ENCODE measurements at regions not wholly inside any gene's neighbourhood (a gene's known extent, or its start where the extent isn't known, plus 50 kb on each side); places are given as distances from the start of the nearest gene placed in this dataset.

GRCh38 chr4:31548021-31548420, 827.9 kb downstream of the PCDH7 start:
- Mint-ChIP-seq H3K4me1 (no peaks in the 10 kb centered on the region), H3K4me3 (no peak overlapping the region), H3K27ac (no peak overlapping the region), H3K9me3 (peaks cover 1% of the 10 kb centered on the region), H3K27me3 (no peaks in the 10 kb centered on the region), H3K36me3 (no peaks in the 10 kb centered on the region)
- DNase-seq: no peak

GRCh38 chr4:31548823-31549222, 828.7 kb downstream of the PCDH7 start:
- no peak overlapping the region for H3K4me3 Mint-ChIP-seq
- peaks cover 1% of the 10 kb centered on the region for H3K9me3 Mint-ChIP-seq
- no peaks in the 10 kb centered on the region for H3K4me1 Mint-ChIP-seq
- H3K36me3 Mint-ChIP-seq: no peaks in the 10 kb centered on the region
- DNase-seq: no peak
- H3K27me3 Mint-ChIP-seq: no peaks in the 10 kb centered on the region
- H3K27ac Mint-ChIP-seq: no peak overlapping the region

- Mint-ChIP-seq H3K4me1 (no peaks in the 10 kb centered on the region), H3K27ac (no peak overlapping the region), H3K4me3 (no peak overlapping the region), H3K36me3 (no peaks in the 10 kb centered on the region), H3K9me3 (peaks cover 1% of the 10 kb centered on the region), H3K27me3 (no peaks in the 10 kb centered on the region)
- no peak for DNase-seq
These were observed 829.1 kb downstream of the PCDH7 start for GRCh38 chr4:31549256-31549655.

- DNase-seq: no peak
- peaks cover 3% of the 10 kb centered on the region for H3K9me3 Mint-ChIP-seq
- no peaks in the 10 kb centered on the region for H3K4me1 Mint-ChIP-seq
- H3K27ac Mint-ChIP-seq: no peak overlapping the region
- H3K27me3 Mint-ChIP-seq: no peaks in the 10 kb centered on the region
- no peak overlapping the region for H3K4me3 Mint-ChIP-seq
- no peaks in the 10 kb centered on the region for H3K36me3 Mint-ChIP-seq
These were observed 837.3 kb downstream of the PCDH7 start for GRCh38 chr4:31557437-31557836.

- H3K36me3 Mint-ChIP-seq: no peaks in the 10 kb centered on the region
- H3K27ac Mint-ChIP-seq: no peak overlapping the region
- H3K4me1 Mint-ChIP-seq: no peaks in the 10 kb centered on the region
- no peaks in the 10 kb centered on the region for H3K9me3 Mint-ChIP-seq
- no peaks in the 10 kb centered on the region for H3K27me3 Mint-ChIP-seq
- no peak overlapping the region for H3K4me3 Mint-ChIP-seq
- no peak for DNase-seq
These were observed 853.4 kb downstream of the PCDH7 start for GRCh38 chr4:31573554-31573953.

- no peak overlapping the region for H3K27ac Mint-ChIP-seq
- H3K4me3 Mint-ChIP-seq: no peak overlapping the region
- H3K4me1 Mint-ChIP-seq: no peaks in the 10 kb centered on the region
- H3K27me3 Mint-ChIP-seq: no peaks in the 10 kb centered on the region
- DNase-seq: no peak
- no peaks in the 10 kb centered on the region for H3K9me3 Mint-ChIP-seq
- no peaks in the 10 kb centered on the region for H3K36me3 Mint-ChIP-seq
These were observed 855.3 kb downstream of the PCDH7 start for GRCh38 chr4:31575504-31575903.

GRCh38 chr4:31580843-31581242, 860.7 kb downstream of the PCDH7 start:
- no peaks in the 10 kb centered on the region for H3K4me1 Mint-ChIP-seq
- no peaks in the 10 kb centered on the region for H3K27me3 Mint-ChIP-seq
- H3K36me3 Mint-ChIP-seq: no peaks in the 10 kb centered on the region
- no peaks in the 10 kb centered on the region for H3K9me3 Mint-ChIP-seq
- H3K4me3 Mint-ChIP-seq: no peak overlapping the region
- DNase-seq: no peak
- H3K27ac Mint-ChIP-seq: no peak overlapping the region

GRCh38 chr4:31585503-31585902, 865.3 kb downstream of the PCDH7 start:
- Mint-ChIP-seq H3K27me3 (no peaks in the 10 kb centered on the region), H3K27ac (no peak overlapping the region), H3K4me3 (no peak overlapping the region), H3K4me1 (no peaks in the 10 kb centered on the region), H3K36me3 (no peaks in the 10 kb centered on the region), H3K9me3 (peaks cover 8% of the 10 kb centered on the region)
- no peak for DNase-seq

- Mint-ChIP-seq H3K27me3 (no peaks in the 10 kb centered on the region), H3K4me3 (no peak overlapping the region), H3K27ac (no peak overlapping the region), H3K4me1 (no peaks in the 10 kb centered on the region), H3K36me3 (no peaks in the 10 kb centered on the region), H3K9me3 (peaks cover 4% of the 10 kb centered on the region)
- DNase-seq: no peak
These were observed 872.1 kb downstream of the PCDH7 start for GRCh38 chr4:31592293-31592692.

- H3K27ac Mint-ChIP-seq: no peak overlapping the region
- H3K9me3 Mint-ChIP-seq: peaks cover 2% of the 10 kb centered on the region
- H3K36me3 Mint-ChIP-seq: no peaks in the 10 kb centered on the region
- no peaks in the 10 kb centered on the region for H3K4me1 Mint-ChIP-seq
- no peak overlapping the region for H3K4me3 Mint-ChIP-seq
- DNase-seq: no peak
- H3K27me3 Mint-ChIP-seq: no peaks in the 10 kb centered on the region
These were observed 875.3 kb downstream of the PCDH7 start for GRCh38 chr4:31595496-31595895.

- H3K9me3 Mint-ChIP-seq: peaks cover 2% of the 10 kb centered on the region
- no peaks in the 10 kb centered on the region for H3K36me3 Mint-ChIP-seq
- no peak for DNase-seq
- H3K4me1 Mint-ChIP-seq: no peaks in the 10 kb centered on the region
- no peak overlapping the region for H3K27ac Mint-ChIP-seq
- H3K4me3 Mint-ChIP-seq: no peak overlapping the region
- H3K27me3 Mint-ChIP-seq: no peaks in the 10 kb centered on the region
These were observed 878.5 kb downstream of the PCDH7 start for GRCh38 chr4:31598639-31599038.

- H3K9me3 Mint-ChIP-seq: peaks cover 6% of the 10 kb centered on the region
- no peak for DNase-seq
- H3K4me1 Mint-ChIP-seq: no peaks in the 10 kb centered on the region
- H3K36me3 Mint-ChIP-seq: no peaks in the 10 kb centered on the region
- no peaks in the 10 kb centered on the region for H3K27me3 Mint-ChIP-seq
- no peak overlapping the region for H3K27ac Mint-ChIP-seq
- no peak overlapping the region for H3K4me3 Mint-ChIP-seq
These were observed 881.6 kb downstream of the PCDH7 start for GRCh38 chr4:31601793-31602192.

- Mint-ChIP-seq H3K27ac (no peak overlapping the region), H3K4me1 (no peaks in the 10 kb centered on the region), H3K4me3 (no peak overlapping the region), H3K36me3 (no peaks in the 10 kb centered on the region), H3K9me3 (peaks cover 4% of the 10 kb centered on the region), H3K27me3 (no peaks in the 10 kb centered on the region)
- DNase-seq: no peak
These were observed 893.9 kb downstream of the PCDH7 start for GRCh38 chr4:31613946-31614623.

GRCh38 chr4:31617667-31618066, 897.5 kb downstream of the PCDH7 start:
- Mint-ChIP-seq H3K27ac (no peak overlapping the region), H3K36me3 (no peaks in the 10 kb centered on the region), H3K4me3 (no peak overlapping the region), H3K9me3 (peaks cover 4% of the 10 kb centered on the region), H3K27me3 (no peaks in the 10 kb centered on the region), H3K4me1 (no peaks in the 10 kb centered on the region)
- no peak for DNase-seq

- Mint-ChIP-seq H3K27ac (no peak overlapping the region), H3K4me3 (no peak overlapping the region), H3K4me1 (no peaks in the 10 kb centered on the region), H3K9me3 (peaks cover under 1% of the 10 kb centered on the region), H3K27me3 (no peaks in the 10 kb centered on the region), H3K36me3 (no peaks in the 10 kb centered on the region)
- no peak for DNase-seq
These were observed 900.3 kb downstream of the PCDH7 start for GRCh38 chr4:31620476-31620875.

GRCh38 chr4:31645236-31645635, 925.1 kb downstream of the PCDH7 start:
- peaks cover 4% of the 10 kb centered on the region for H3K9me3 Mint-ChIP-seq
- H3K4me1 Mint-ChIP-seq: no peaks in the 10 kb centered on the region
- H3K27ac Mint-ChIP-seq: no peak overlapping the region
- no peak overlapping the region for H3K4me3 Mint-ChIP-seq
- no peaks in the 10 kb centered on the region for H3K27me3 Mint-ChIP-seq
- DNase-seq: no peak
- no peaks in the 10 kb centered on the region for H3K36me3 Mint-ChIP-seq
